Right lobe of liver (tissue), 6 donors: ENCODE measurements at regions not wholly inside any gene's neighbourhood (a gene's known extent, or its start where the extent isn't known, plus 50 kb on each side); places are given as distances from the start of the nearest gene placed in this dataset.

Experiments
- ATAC-seq, 4 donors: fragments of 200-7000 bp; cut with Tn5 transposase; one replicate each; pipeline ENCODE4 v1.9.1; 2020; ENCODE audit warnings: mild to moderate bottlenecking in 4 of 4, moderate library complexity in 4 of 4
- DNase-seq, 3 donors: peaks; one replicate each; pipeline ENCODE4 v3.0.0-alpha.2; 2020
- H3K27ac ChIP-seq, 3 donors: fragments of 200-600 bp; one replicate each; pipeline ENCODE4 v1.8.0; 2022
- H3K27me3 ChIP-seq, 2 donors: fragments of 200-600 bp; one replicate each; pipeline ENCODE4 v1.8.0; 2022
- H3K36me3 ChIP-seq, 4 donors: fragments of 200-600 bp; sonication (generic) in 1 of 4; one replicate each; pipeline versions ENCODE4 v1.5.1 to v1.8.0; 2017 to 2022; ENCODE audit warnings: control low read depth in 1 of 4
- H3K4me1 ChIP-seq, 4 donors: fragments of 200-600 bp; sonication (generic) in 1 of 4; one replicate each; pipeline versions ENCODE4 v1.5.1 to v1.8.0; 2017 to 2022; ENCODE audit warnings: control low read depth in 1 of 4
- H3K4me3 ChIP-seq, 3 donors: fragments of 200-600 bp; one replicate each; pipeline ENCODE4 v1.8.0; 2022
- H3K9me3 ChIP-seq, 4 donors: fragments of 200-600 bp; sonication (generic) in 1 of 4; one replicate each; pipeline versions ENCODE4 v1.5.1 to v1.8.0; 2017 to 2022; ENCODE audit warnings: control low read depth in 1 of 4
- CTCF ChIP-seq, 4 donors: fragments of 200-600 bp in 3 of 4; fragments of 450-650 bp in 1 of 4; IDR thresholded peaks; one replicate each; pipeline versions ENCODE4 v1.5.1 to v1.8.0; 2016 to 2022; ENCODE audit warnings: antibody characterized with exemption in 4 of 4, mild to moderate bottlenecking in 2 of 4
- POLR2A ChIP-seq: fragments of 450-650 bp; IDR thresholded peaks from one replicate; pipeline ENCODE4 v1.6.1; 2017; ENCODE audit warnings: antibody characterized with exemption, mild to moderate bottlenecking
- WGBS: methylation state at CpG from one replicate; pipeline ENCODE4 v1.1.6; 2018; ENCODE audit warnings: low coverage, low lambda C conversion rate; ENCODE audit not compliant: insufficient coverage; ENCODE audit errors: missing lambda C conversion rate; 5-methylcytosine and 5-hydroxymethylcytosine counted together
- intact Hi-C, 2 donors: fragments of 100-400 bp; cut with DNase I; formaldehyde crosslinking; loops; one replicate each; pipeline versions ENCODE4 v1.11.2 to v1.14.1; 2022
- donor health status: DM: no; HTN: yes; CAD: no.
- donor health status: DM: no; HTN: no; CAD: no.
- donor health status: DM: no; HTN: no; CAD: no.
- donor health status: DM: no; HTN: yes; CAD: no.
- donor health status: DM: no; HTN: yes; CAD: no.

- Histone ChIP-seq H3K4me1 (no peaks in the 10 kb centered on the region), H3K27ac (no peak overlapping the region), H3K4me3 (no peak overlapping the region), H3K36me3 (no peaks in the 10 kb centered on the region), H3K27me3 (no peaks in the 10 kb centered on the region), H3K9me3 (no peaks in the 10 kb centered on the region)
- peak in 3 of 4 donors; percentile 60 to 96 (median 60) for ATAC-seq
- peak in 2 of 3 donors; percentile 62 to 76 for DNase-seq
- intact Hi-C loops, result no loop called here
- no peak for TF ChIP-seq CTCF (IDR thresholded peaks at IDR 0.05)
- TF ChIP-seq POLR2A, result no peak
- 68% methylated on average over 2 of the region's 6 CpGs for WGBS
These were observed 108.2 kb downstream of the TNFSF13B start for GRCh38 chr13:108377646-108378206.

- ATAC-seq (no peak), DNase-seq (no peak)
- TF ChIP-seq POLR2A, result no peak
- no peak for TF ChIP-seq CTCF (IDR thresholded peaks at IDR 0.05)
- 89% methylated on average over 3 of the region's 3 CpGs for WGBS
- H3K4me1 ChIP-seq, result no peaks in the 10 kb centered on the region
- no peaks in the 10 kb centered on the region for H3K9me3 ChIP-seq
- no peaks in the 10 kb centered on the region for H3K36me3 ChIP-seq
- H3K27ac ChIP-seq, result no peak overlapping the region
- H3K27me3 ChIP-seq, result no peaks in the 10 kb centered on the region
- intact Hi-C loops, result no loop called here
- H3K4me3 ChIP-seq, result no peak overlapping the region
These were observed 114.1 kb downstream of the TNFSF13B start for GRCh38 chr13:108383667-108384066.

GRCh38 chr13:108387156-108387555, 117.6 kb downstream of the TNFSF13B start:
- H3K36me3 ChIP-seq, result no peaks in the 10 kb centered on the region
- ATAC-seq (no peak), DNase-seq (no peak)
- no peak overlapping the region for H3K27ac ChIP-seq
- H3K4me3 ChIP-seq, result no peak overlapping the region
- no peaks in the 10 kb centered on the region for H3K27me3 ChIP-seq
- intact Hi-C loops, result no loop called here
- H3K4me1 ChIP-seq, result no peaks in the 10 kb centered on the region
- H3K9me3 ChIP-seq, result no peaks in the 10 kb centered on the region
- TF ChIP-seq POLR2A (no peak), CTCF (IDR thresholded peaks at IDR 0.05) (no peak)
- 57% methylated on average over 3 of the region's 3 CpGs for WGBS

GRCh38 chr13:108402850-108403249, 133.3 kb downstream of the TNFSF13B start:
- DNase-seq (no peak), ATAC-seq (no peak)
- intact Hi-C loops, result no loop called here
- Histone ChIP-seq H3K4me1 (no peaks in the 10 kb centered on the region), H3K4me3 (no peak overlapping the region), H3K9me3 (no peaks in the 10 kb centered on the region), H3K27ac (no peak overlapping the region), H3K27me3 (no peaks in the 10 kb centered on the region), H3K36me3 (no peaks in the 10 kb centered on the region)
- WGBS, result 54% methylated on average over 2 of the region's 2 CpGs
- TF ChIP-seq POLR2A (no peak), CTCF (IDR thresholded peaks at IDR 0.05) (no peak)

- no peak overlapping the region for H3K4me3 ChIP-seq
- H3K27me3 ChIP-seq, result no peaks in the 10 kb centered on the region
- no peak for TF ChIP-seq POLR2A
- ATAC-seq, result no peak
- no peak overlapping the region for H3K27ac ChIP-seq
- intact Hi-C loops, result no loop called here
- WGBS, result 26% methylated on average over 2 of the region's 2 CpGs
- no peaks in the 10 kb centered on the region for H3K9me3 ChIP-seq
- no peaks in the 10 kb centered on the region for H3K36me3 ChIP-seq
- no peak for DNase-seq
- H3K4me1 ChIP-seq, result no peaks in the 10 kb centered on the region
These were observed 138.0 kb downstream of the TNFSF13B start for GRCh38 chr13:108407495-108407894.
